Mesenchymal stem cell (in vitro differentiated cells and primary cell): ENCODE measurements at regions not wholly inside any gene's neighbourhood (a gene's known extent, or its start where the extent isn't known, plus 50 kb on each side); places are given as distances from the start of the nearest gene placed in this dataset.
A peak's percentile ranks its signal among the peaks of the same experiment; 100 is the strongest.

Experiments used
- DNase-seq: peaks from one replicate; pipeline ENCODE4 v3.0.0-alpha.2; 2013
- H2AFZ ChIP-seq: one replicate; pipeline ENCODE4 v1.6.1; 2013; ENCODE audit warnings: low read depth, mild to moderate bottlenecking, control low read depth, inconsistent platforms, low read length, moderate library complexity
- H2AK5ac ChIP-seq: 2 replicates; pipeline ENCODE4 v1.6.1; 2013; ENCODE audit warnings: low read length, moderate library complexity, mild to moderate bottlenecking, inconsistent platforms; ENCODE audit not compliant: severe bottlenecking
- H2BK120ac ChIP-seq: one replicate; pipeline ENCODE4 v1.6.1; 2013; ENCODE audit warnings: low read depth, mild to moderate bottlenecking, inconsistent platforms, low read length, moderate library complexity
- H2BK12ac ChIP-seq, 2 experiments: one replicate each; pipeline ENCODE4 v1.6.1; 2013; ENCODE audit warnings: inconsistent platforms in 2 of 2, low read length in 2 of 2, mild to moderate bottlenecking in 2 of 2, moderate library complexity in 2 of 2, control low read depth in 1 of 2
- H2BK15ac ChIP-seq: one replicate; pipeline ENCODE4 v1.6.1; 2013; ENCODE audit warnings: mild to moderate bottlenecking, low read depth, inconsistent platforms; ENCODE audit not compliant: poor library complexity, severe bottlenecking
- H2BK5ac ChIP-seq: 2 replicates; pipeline ENCODE4 v1.6.1; 2013; ENCODE audit warnings: low read depth, mild to moderate bottlenecking, low read length, control low read depth, inconsistent platforms; ENCODE audit not compliant: poor library complexity, severe bottlenecking
- H3K14ac ChIP-seq, 2 experiments: one replicate each; pipeline ENCODE4 v1.6.1; 2013; ENCODE audit warnings: inconsistent platforms in 2 of 2, low read length in 2 of 2, control low read depth in 1 of 2, mild to moderate bottlenecking in 1 of 2, moderate library complexity in 1 of 2
- H3K18ac ChIP-seq, 2 experiments: one replicate each; pipeline ENCODE4 v1.6.1; 2013; ENCODE audit warnings: inconsistent platforms in 2 of 2, low read length in 2 of 2, control low read depth in 1 of 2, low read depth in 1 of 2, mild to moderate bottlenecking in 1 of 2
- H3K23ac ChIP-seq, 2 experiments: one replicate each; pipeline ENCODE4 v1.6.1; 2013; ENCODE audit warnings: inconsistent platforms in 2 of 2, low read length in 2 of 2, mild to moderate bottlenecking in 2 of 2, moderate library complexity in 2 of 2, control low read depth in 1 of 2
- H3K27ac ChIP-seq: 2 replicates; pipeline ENCODE4 v1.5.1; 2013; ENCODE audit warnings: mild to moderate bottlenecking, moderate library complexity, low read length, control low read depth, inconsistent platforms; ENCODE audit not compliant: poor library complexity, severe bottlenecking
- H3K27me3 ChIP-seq, 2 experiments: 2 replicates each; pipeline versions ENCODE4 v1.6.1 to v1.7.0; 2013; ENCODE audit warnings: low read length in 2 of 2, mild to moderate bottlenecking in 2 of 2, moderate library complexity in 2 of 2, control low read depth in 1 of 2, inconsistent platforms in 1 of 2; ENCODE audit not compliant: control insufficient read depth in 1 of 2, insufficient read depth in 1 of 2
- H3K36me3 ChIP-seq, 2 experiments: 2 replicates each; pipeline versions ENCODE4 v1.6.1 to v1.7.0; 2013; ENCODE audit warnings: low read length in 2 of 2, control low read depth in 1 of 2, inconsistent platforms in 1 of 2, low read depth in 1 of 2, mild to moderate bottlenecking in 1 of 2; ENCODE audit not compliant: insufficient read depth in 2 of 2, control insufficient read depth in 1 of 2
- H3K4ac ChIP-seq, 2 experiments: one replicate each; pipeline ENCODE4 v1.6.1; 2013; ENCODE audit warnings: inconsistent platforms in 2 of 2, low read length in 2 of 2, mild to moderate bottlenecking in 2 of 2, moderate library complexity in 2 of 2, control low read depth in 1 of 2, low read depth in 1 of 2
- H3K4me1 ChIP-seq: 2 replicates; pipeline ENCODE4 v1.6.1; 2013; ENCODE audit warnings: low read depth, low read length, control low read depth; ENCODE audit not compliant: control insufficient read depth, insufficient read depth
- H3K4me2 ChIP-seq: 2 replicates; pipeline ENCODE4 v1.6.1; 2013; ENCODE audit warnings: low read length, mild to moderate bottlenecking, inconsistent platforms; ENCODE audit not compliant: poor library complexity, severe bottlenecking
- H3K4me3 ChIP-seq, 2 experiments: 2 replicates each; pipeline versions ENCODE4 v1.5.1 to v1.7.0; 2013; ENCODE audit warnings: low read length in 2 of 2, mild to moderate bottlenecking in 2 of 2, control low read depth in 1 of 2, low read depth in 1 of 2; ENCODE audit not compliant: insufficient read depth in 1 of 2
- H3K79me1 ChIP-seq: replicated peaks from 2 replicates; pipeline ENCODE4 v1.6.1; 2013; ENCODE audit warnings: mild to moderate bottlenecking, control low read depth, low read length, inconsistent platforms; ENCODE audit not compliant: poor library complexity, severe bottlenecking
- H3K9ac ChIP-seq: 2 replicates; pipeline ENCODE4 v1.7.0; 2013; ENCODE audit warnings: mild to moderate bottlenecking, low read length, moderate library complexity
- H3K9me3 ChIP-seq: 2 replicates; pipeline ENCODE4 v1.7.0; 2013; ENCODE audit warnings: mild to moderate bottlenecking, low read length; ENCODE audit not compliant: control insufficient read depth
- H4K8ac ChIP-seq: one replicate; pipeline ENCODE4 v1.6.1; 2013; ENCODE audit warnings: inconsistent platforms, mild to moderate bottlenecking, low read length, moderate library complexity
- H4K91ac ChIP-seq: one replicate; pipeline ENCODE4 v1.6.1; 2013; ENCODE audit warnings: mild to moderate bottlenecking, low read length, inconsistent platforms
- WGBS: methylation state at CpG from one replicate; pipeline ENCODE4 v1.1.7; 2013; ENCODE audit warnings: mixed read lengths; 5-methylcytosine and 5-hydroxymethylcytosine counted together

- no peaks in the 10 kb centered on the region for H3K79me1 ChIP-seq
- H3K36me3 ChIP-seq, result no peaks in the 10 kb centered on the region
- no peak overlapping the region for H3K4me2 ChIP-seq
- no CpG with 5 or more reads among the region's 1 CpG for WGBS
- H3K23ac ChIP-seq, result no peak overlapping the region
- no peak overlapping the region for H3K4me3 ChIP-seq
- H3K27ac ChIP-seq, result no peak overlapping the region
- no peaks in the 10 kb centered on the region for H3K27me3 ChIP-seq
- H3K9me3 ChIP-seq, result no peaks in the 10 kb centered on the region
- no peak overlapping the region for H2BK5ac ChIP-seq
- H3K9ac ChIP-seq, result no peak overlapping the region
- no peak overlapping the region for H2BK12ac ChIP-seq
- no peak overlapping the region for H3K18ac ChIP-seq
- H4K91ac ChIP-seq, result no peak overlapping the region
- no peak for DNase-seq
- H3K4ac ChIP-seq, result no peak overlapping the region
- no peak overlapping the region for H2BK120ac ChIP-seq
- H2BK15ac ChIP-seq, result no peak overlapping the region
- no peak overlapping the region for H4K8ac ChIP-seq
- H3K4me1 ChIP-seq, result peaks cover 7% of the 10 kb centered on the region
- H2AFZ ChIP-seq, result no peak overlapping the region
- H2AK5ac ChIP-seq, result no peak overlapping the region
- no peak overlapping the region for H3K14ac ChIP-seq
Measured at GRCh38 chr5:68416714-68417113, 201.2 kb downstream of the PIK3R1 start.

- DNase-seq, result peak; percentile 78
- H3K4me3 ChIP-seq, result no peak overlapping the region
- peak overlapping the region; percentile 14 for H3K9ac ChIP-seq
- no peaks in the 10 kb centered on the region for H3K36me3 ChIP-seq
- no peaks in the 10 kb centered on the region for H3K79me1 ChIP-seq
- H3K14ac ChIP-seq, result no peak overlapping the region
- no peak overlapping the region for H3K18ac ChIP-seq
- no peaks in the 10 kb centered on the region for H3K27me3 ChIP-seq
- no peak overlapping the region for H3K27ac ChIP-seq
- no peak overlapping the region for H4K8ac ChIP-seq
- H4K91ac ChIP-seq, result no peak overlapping the region
- H3K4me1 ChIP-seq, result peaks cover 7% of the 10 kb centered on the region
- no peak overlapping the region for H2BK5ac ChIP-seq
- no peak overlapping the region for H3K4me2 ChIP-seq
- H3K4ac ChIP-seq, result no peak overlapping the region
- 62% methylated on average over 3 of the region's 3 CpGs for WGBS
- no peak overlapping the region for H3K23ac ChIP-seq
- no peak overlapping the region for H2BK120ac ChIP-seq
- H2AK5ac ChIP-seq, result no peak overlapping the region
- no peak overlapping the region for H2AFZ ChIP-seq
- peak overlapping the region in 1 of 2 experiments; percentile 29 for H2BK12ac ChIP-seq
- no peaks in the 10 kb centered on the region for H3K9me3 ChIP-seq
- H2BK15ac ChIP-seq, result no peak overlapping the region
Measured at GRCh38 chr5:68418201-68418600, 202.6 kb downstream of the PIK3R1 start.

GRCh38 chr5:68418680-68419079 lies 203.1 kb downstream of the PIK3R1 start:
- WGBS, result 100% methylated on average over 2 of the region's 3 CpGs
- Histone ChIP-seq H2BK120ac (peak overlapping the region; percentile 88), H3K9me3 (no peaks in the 10 kb centered on the region), H3K4ac (no peak overlapping the region), H3K27ac (no peak overlapping the region), H3K18ac (peak overlapping the region in 1 of 2 experiments; percentile 82), H3K4me1 (peaks cover 7% of the 10 kb centered on the region), H2BK5ac (no peak overlapping the region), H3K4me3 (no peak overlapping the region), H3K14ac (no peak overlapping the region), H2AFZ (no peak overlapping the region), H3K9ac (peak overlapping the region; percentile 14), H3K27me3 (no peaks in the 10 kb centered on the region), H2AK5ac (peak overlapping the region; percentile 67), H4K91ac (peak overlapping the region; percentile 58), H2BK15ac (no peak overlapping the region), H4K8ac (no peak overlapping the region), H3K23ac (no peak overlapping the region), H3K36me3 (no peaks in the 10 kb centered on the region), H3K79me1 (no peaks in the 10 kb centered on the region), H2BK12ac (peak overlapping the region; percentile 54 to 69), H3K4me2 (no peak overlapping the region)
- DNase-seq, result no peak

- H3K27me3 ChIP-seq, result no peaks in the 10 kb centered on the region
Measured at GRCh38 chr5:68419081-68419636, 203.6 kb downstream of the PIK3R1 start.

More at GRCh38 chr5:68419081-68419636, 203.6 kb downstream of the PIK3R1 start:
- Histone ChIP-seq H2BK12ac (peak overlapping the region; percentile 54 to 69), H3K79me1 (no peaks in the 10 kb centered on the region), H4K91ac (peak overlapping the region; percentile 58), H2BK5ac (no peak overlapping the region), H3K4me1 (peaks cover 7% of the 10 kb centered on the region), H3K9ac (peak overlapping the region; percentile 48), H3K14ac (no peak overlapping the region), H2BK120ac (peak overlapping the region; percentile 88), H4K8ac (no peak overlapping the region), H2AFZ (no peak overlapping the region), H3K27ac (no peak overlapping the region), H3K4me3 (no peak overlapping the region), H3K4me2 (no peak overlapping the region), H3K36me3 (no peaks in the 10 kb centered on the region), H3K4ac (no peak overlapping the region), H3K9me3 (no peaks in the 10 kb centered on the region), H3K18ac (peak overlapping the region in 1 of 2 experiments; percentile 82), H3K23ac (no peak overlapping the region), H2BK15ac (no peak overlapping the region), H2AK5ac (peak overlapping the region; percentile 67)
- 59% methylated on average over 3 of the region's 4 CpGs for WGBS
- no peak for DNase-seq
